Astrocyte (in vitro differentiated cells and primary cell): ENCODE measurements at regions not wholly inside any gene's neighbourhood (a gene's known extent, or its start where the extent isn't known, plus 50 kb on each side); places are given as distances from the start of the nearest gene placed in this dataset.
"Not testable (repeated sequence)": the region's sequence is repeated elsewhere in the genome, so short reads cannot be mapped to it uniquely, and the experiment has no call there.

Experiments used
- DNase-seq: peaks from one replicate; pipeline ENCODE4 v3.0.0-alpha.2; 2010; ENCODE audit warnings: low read depth
- FAIRE-seq: peaks from 2 replicates; lab custom pipeline; 2011; peaks lifted over from hg19 to GRCh38; lab: Jason Lieb, UNC
- H2AFZ ChIP-seq: 2 replicates; pipeline ENCODE4 v1.6.0; 2012; ENCODE audit warnings: low read depth, low read length, inconsistent platforms
- H3K27ac ChIP-seq: 2 replicates; pipeline ENCODE4 v1.5.1; 2011; ENCODE audit warnings: low read depth, low read length, inconsistent platforms
- H3K27me3 ChIP-seq: 2 replicates; pipeline ENCODE4 v1.6.0; 2011; ENCODE audit warnings: low read length, inconsistent platforms; ENCODE audit not compliant: insufficient read depth
- H3K36me3 ChIP-seq: 2 replicates; pipeline ENCODE4 v1.5.1; 2011; ENCODE audit warnings: low read length, inconsistent platforms; ENCODE audit not compliant: insufficient read depth
- H3K4me1 ChIP-seq: 2 replicates; pipeline ENCODE4 v1.5.1; 2011; ENCODE audit warnings: low read length, inconsistent platforms; ENCODE audit not compliant: insufficient read depth
- H3K4me2 ChIP-seq: 2 replicates; pipeline ENCODE4 v1.6.0; 2012; ENCODE audit warnings: low read length, inconsistent platforms
- H3K4me3 ChIP-seq: 2 replicates; pipeline ENCODE4 v1.5.1; 2011; ENCODE audit warnings: low read depth, mild to moderate bottlenecking, low read length, inconsistent platforms; ENCODE audit not compliant: insufficient read depth
- H3K79me2 ChIP-seq: 2 replicates; pipeline ENCODE4 v1.6.0; 2012; ENCODE audit warnings: mild to moderate bottlenecking, low read length, inconsistent platforms; ENCODE audit not compliant: insufficient read depth
- H3K9ac ChIP-seq: 2 replicates; pipeline ENCODE4 v1.6.0; 2012; ENCODE audit warnings: mild to moderate bottlenecking, low read length, inconsistent platforms
- H3K9me3 ChIP-seq: 2 replicates; pipeline ENCODE4 v1.5.1; 2012; ENCODE audit warnings: low read depth, mild to moderate bottlenecking, low read length, inconsistent platforms; ENCODE audit not compliant: insufficient read depth
- H4K20me1 ChIP-seq: 2 replicates; pipeline ENCODE4 v1.6.0; 2012; ENCODE audit warnings: low read length, inconsistent platforms; ENCODE audit not compliant: insufficient read depth
- H3K27ac Mint-ChIP-seq: one replicate; pipeline ENCODE4 v1.8.0; 2021; ENCODE audit warnings: mild to moderate bottlenecking, mixed read lengths; ENCODE audit not compliant: unreplicated experiment
- H3K27me3 Mint-ChIP-seq: one replicate; pipeline ENCODE4 v1.8.0; 2021; ENCODE audit warnings: low read depth, mixed read lengths; ENCODE audit not compliant: unreplicated experiment
- H3K36me3 Mint-ChIP-seq: one replicate; pipeline ENCODE4 v1.8.0; 2021; ENCODE audit warnings: low read depth, mixed read lengths; ENCODE audit not compliant: unreplicated experiment
- H3K4me1 Mint-ChIP-seq: one replicate; pipeline ENCODE4 v1.8.0; 2021; ENCODE audit warnings: low read depth, mixed read lengths; ENCODE audit not compliant: unreplicated experiment
- H3K4me3 Mint-ChIP-seq: one replicate; pipeline ENCODE4 v1.8.0; 2021; ENCODE audit warnings: mild to moderate bottlenecking, moderate library complexity, mixed read lengths; ENCODE audit not compliant: unreplicated experiment
- H3K9me3 Mint-ChIP-seq: one replicate; pipeline ENCODE4 v1.8.0; 2021; ENCODE audit warnings: mild to moderate bottlenecking, mixed read lengths; ENCODE audit not compliant: unreplicated experiment
- CTCF ChIP-seq: IDR thresholded peaks from 2 replicates; pipeline ENCODE4 v1.5.1; 2011; ENCODE audit warnings: low read depth, mild to moderate bottlenecking, inconsistent platforms, low read length, moderate library complexity; ENCODE audit not compliant: insufficient read depth
- EZH2 ChIP-seq: IDR thresholded peaks from 2 replicates; pipeline ENCODE4 v1.6.1; 2012; ENCODE audit warnings: mild to moderate bottlenecking, low read length, inconsistent platforms; ENCODE audit not compliant: insufficient read depth

GRCh38 chr20:29314294-29314693 is 1943.2 kb upstream of the DEFB115 start:
- H3K9ac ChIP-seq: no peak overlapping the region
- no peak for DNase-seq
- H3K9me3 Mint-ChIP-seq: peaks cover 23% of the 10 kb centered on the region
- no peaks in the 10 kb centered on the region for H3K4me1 ChIP-seq
- H3K27me3 Mint-ChIP-seq: no peaks in the 10 kb centered on the region
- no peak overlapping the region for H3K4me3 Mint-ChIP-seq
- no peaks in the 10 kb centered on the region for H3K4me1 Mint-ChIP-seq
- H2AFZ ChIP-seq: no peak overlapping the region
- H3K36me3 Mint-ChIP-seq: no peaks in the 10 kb centered on the region
- no peaks in the 10 kb centered on the region for H4K20me1 ChIP-seq
- no peak for FAIRE-seq
- no peak overlapping the region for H3K4me3 ChIP-seq
- H3K36me3 ChIP-seq: no peaks in the 10 kb centered on the region
- no peaks in the 10 kb centered on the region for H3K9me3 ChIP-seq
- no peak overlapping the region for H3K4me2 ChIP-seq
- no peak overlapping the region for H3K27ac Mint-ChIP-seq
- no peaks in the 10 kb centered on the region for H3K79me2 ChIP-seq
- no peak for TF ChIP-seq EZH2
- no peak overlapping the region for H3K27ac ChIP-seq
- H3K27me3 ChIP-seq: no peaks in the 10 kb centered on the region

- no peak for FAIRE-seq
- DNase-seq: no peak
Measured at GRCh38 chr20:29318871-29319461, 1938.5 kb upstream of the DEFB115 start.

GRCh38 chr20:29319725-29320124 is 1937.7 kb upstream of the DEFB115 start:
- no peaks in the 10 kb centered on the region for H3K36me3 ChIP-seq
- Mint-ChIP-seq H3K27me3 (no peaks in the 10 kb centered on the region), H3K36me3 (no peaks in the 10 kb centered on the region), H3K27ac (no peak overlapping the region), H3K9me3 (peaks cover 12% of the 10 kb centered on the region), H3K4me1 (no peaks in the 10 kb centered on the region), H3K4me3 (no peak overlapping the region)
- no peak overlapping the region for H3K27ac ChIP-seq
- H3K4me3 ChIP-seq: no peak overlapping the region
- DNase-seq (no peak), FAIRE-seq (no peak)
- no peaks in the 10 kb centered on the region for H3K79me2 ChIP-seq
- no peak overlapping the region for H3K9ac ChIP-seq
- no peak overlapping the region for H3K4me2 ChIP-seq
- H4K20me1 ChIP-seq: no peaks in the 10 kb centered on the region
- H2AFZ ChIP-seq: no peak overlapping the region
- H3K27me3 ChIP-seq: no peaks in the 10 kb centered on the region
- no peaks in the 10 kb centered on the region for H3K9me3 ChIP-seq
- TF ChIP-seq EZH2 (no peak), CTCF (no peak)
- no peaks in the 10 kb centered on the region for H3K4me1 ChIP-seq

More at GRCh38 chr20:29318871-29319461, 1938.5 kb upstream of the DEFB115 start:
- Histone ChIP-seq H3K4me3 (no peak overlapping the region), H3K79me2 (no peaks in the 10 kb centered on the region), H4K20me1 (no peaks in the 10 kb centered on the region), H3K4me2 (no peak overlapping the region), H3K4me1 (no peaks in the 10 kb centered on the region), H2AFZ (no peak overlapping the region), H3K27me3 (no peaks in the 10 kb centered on the region), H3K36me3 (no peaks in the 10 kb centered on the region), H3K9me3 (no peaks in the 10 kb centered on the region), H3K9ac (no peak overlapping the region), H3K27ac (no peak overlapping the region)
- Mint-ChIP-seq H3K4me3 (no peak overlapping the region), H3K27ac (no peak overlapping the region), H3K9me3 (peaks cover 15% of the 10 kb centered on the region), H3K4me1 (no peaks in the 10 kb centered on the region), H3K27me3 (no peaks in the 10 kb centered on the region), H3K36me3 (no peaks in the 10 kb centered on the region)
- no peak for TF ChIP-seq CTCF
- TF ChIP-seq EZH2: no peak

GRCh38 chr20:29320216-29320949 is 1937.1 kb upstream of the DEFB115 start:
- H3K9me3 Mint-ChIP-seq: peaks cover 13% of the 10 kb centered on the region
- H3K27ac ChIP-seq, H3K27me3 Mint-ChIP-seq, H3K27me3 ChIP-seq, H3K9ac ChIP-seq, H3K9me3 ChIP-seq, H3K79me2 ChIP-seq, H3K4me2 ChIP-seq, DNase-seq, H3K4me1 Mint-ChIP-seq, H3K4me3 ChIP-seq, H3K36me3 Mint-ChIP-seq, H3K4me1 ChIP-seq, H2AFZ ChIP-seq, H3K27ac Mint-ChIP-seq, H3K36me3 ChIP-seq, FAIRE-seq, H4K20me1 ChIP-seq, H3K4me3 Mint-ChIP-seq: not testable (repeated sequence)
